NCI-H748 (cell line): ENCODE measurements at regions not wholly inside any gene's neighbourhood (a gene's known extent, or its start where the extent isn't known, plus 50 kb on each side); places are given as distances from the start of the nearest gene placed in this dataset.
"Not testable (repeated sequence)": the region's sequence is repeated elsewhere in the genome, so short reads cannot be mapped to it uniquely, and the experiment has no call there.

Experiments used
- DNase-seq: peaks from one replicate; lab custom pipeline; 2025; ENCODE audit not compliant: unreplicated experiment; lab: John Stamatoyannopoulos, UW

DNA sequence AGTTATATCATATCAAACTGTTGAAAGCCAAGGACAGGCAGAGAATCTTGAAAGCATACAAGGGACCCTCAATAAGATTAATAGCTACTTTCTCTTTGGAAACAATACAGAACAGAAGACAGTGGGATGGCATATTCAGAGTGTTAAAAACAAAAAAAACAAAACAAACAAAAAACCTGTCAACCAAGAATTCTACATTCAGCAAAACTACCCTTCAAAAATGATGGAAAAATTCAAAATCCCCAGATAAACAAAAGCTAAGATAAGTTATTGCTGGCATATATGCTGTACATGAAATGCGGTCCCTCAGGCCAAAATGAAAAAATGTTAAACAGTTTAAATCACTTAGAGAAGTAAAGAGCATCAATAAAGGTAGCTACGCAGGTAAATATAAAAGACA, 425.1 kb downstream of the ACTL7B start:
- DNase-seq, result no peak

DNA sequence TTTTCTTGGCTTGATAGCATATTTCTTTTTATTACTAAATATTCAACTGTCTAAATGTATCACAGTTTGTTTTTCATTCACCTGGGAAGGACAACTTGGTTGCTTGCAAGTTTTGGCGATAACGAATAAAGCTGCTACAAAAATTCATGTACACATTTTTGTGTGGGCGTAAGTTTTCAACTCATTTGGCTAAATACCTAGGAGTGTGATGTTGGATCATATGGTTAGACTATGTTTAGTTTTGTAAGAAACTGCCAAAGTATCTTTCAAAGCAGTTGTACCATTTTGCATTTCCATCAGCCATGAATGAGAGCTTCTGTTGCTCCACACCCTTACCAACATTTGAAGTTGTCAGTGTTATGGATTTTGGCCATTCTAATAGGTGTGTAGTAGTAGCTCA, 428.0 kb downstream of the ACTL7B start:
- no peak for DNase-seq

DNA sequence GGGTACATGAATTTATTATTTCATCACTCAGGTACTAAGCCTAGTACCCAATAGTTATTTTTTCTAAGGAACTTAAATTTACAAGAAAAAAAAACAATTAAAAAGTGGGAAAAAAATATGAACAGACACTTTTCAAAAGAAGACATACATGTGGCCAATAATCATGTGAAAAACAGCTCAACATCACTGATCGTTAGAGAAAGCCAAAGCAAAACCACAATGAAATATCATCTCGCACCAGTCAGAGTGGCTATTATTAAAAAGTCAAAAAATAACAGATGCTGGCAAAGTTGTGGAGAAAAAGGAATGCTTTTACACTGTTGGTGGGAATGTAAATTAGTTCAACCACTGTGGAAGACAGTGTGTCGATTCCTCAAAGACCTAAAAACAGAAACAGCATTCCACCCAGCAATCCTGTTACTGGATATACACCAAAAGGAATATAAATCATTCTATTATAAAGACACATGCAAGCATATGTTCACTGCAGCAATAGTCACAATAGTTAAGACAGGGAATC, 429.3 kb downstream of the ACTL7B start:
- DNase-seq, result not testable (repeated sequence)

DNA sequence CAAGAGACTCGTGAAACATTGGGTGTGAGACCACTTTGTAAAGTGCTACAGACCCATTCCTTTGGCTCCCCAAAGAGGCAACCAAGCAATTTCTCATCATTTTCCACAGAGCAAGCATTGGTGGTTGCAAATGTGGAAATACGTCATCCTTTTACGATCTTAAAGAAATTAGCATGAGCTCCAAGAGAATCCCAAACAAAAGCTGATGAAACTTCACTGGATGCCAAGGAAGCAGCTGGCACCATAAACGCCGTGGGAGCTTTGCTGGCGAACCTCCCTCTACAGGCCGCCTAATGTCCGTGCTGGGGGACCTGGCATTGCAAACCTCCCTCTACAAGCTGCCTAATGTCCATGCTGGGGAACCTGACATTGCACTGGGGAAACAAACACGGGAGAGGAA, 432.4 kb downstream of the ACTL7B start:
- DNase-seq, result no peak

- no peak for DNase-seq
Observed at GRCh38 chr9:108419379-108419778, 436.4 kb downstream of the ACTL7B start.

GRCh38 chr9:108417726-108418125, 438.1 kb downstream of the ACTL7B start:
- DNase-seq, result no peak

DNA sequence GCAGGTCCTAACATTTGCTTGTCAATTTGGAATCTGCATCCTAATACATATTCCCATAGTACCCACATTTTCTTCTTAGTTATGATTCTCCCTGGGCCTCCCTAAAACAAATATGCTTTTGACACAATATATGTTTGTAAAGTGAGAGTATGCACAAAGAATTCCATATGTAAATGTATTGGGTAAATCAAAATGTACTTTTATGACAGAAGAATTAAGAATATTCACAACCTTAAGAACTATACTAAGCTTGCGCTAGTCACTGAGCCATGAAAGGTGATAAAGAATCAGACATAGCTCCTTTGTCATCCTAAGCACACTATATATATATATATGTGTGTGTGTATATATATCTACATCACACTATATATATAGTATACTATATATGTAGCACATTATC, 438.5 kb downstream of the ACTL7B start:
- no peak for DNase-seq

DNA sequence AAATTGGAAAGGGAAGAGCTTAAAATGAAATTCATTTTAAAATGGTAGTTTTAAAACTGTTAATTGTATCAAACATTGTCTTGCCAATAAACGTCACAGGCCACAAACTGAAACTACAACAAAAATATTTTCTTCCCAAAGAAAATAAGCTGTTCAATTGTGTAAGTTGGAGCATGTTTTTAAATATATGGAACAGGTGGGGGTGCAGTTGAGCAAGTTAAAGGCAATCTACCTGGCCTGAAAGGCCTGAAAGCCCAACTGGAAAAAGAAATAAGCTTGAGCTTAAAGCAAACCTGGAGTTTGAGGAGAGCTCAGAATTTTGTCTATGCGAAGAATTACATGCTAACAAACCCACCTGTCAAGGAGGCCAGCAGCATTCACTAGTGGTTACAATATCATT, 439.5 kb downstream of the ACTL7B start:
- peak; percentile 31 for DNase-seq

DNA sequence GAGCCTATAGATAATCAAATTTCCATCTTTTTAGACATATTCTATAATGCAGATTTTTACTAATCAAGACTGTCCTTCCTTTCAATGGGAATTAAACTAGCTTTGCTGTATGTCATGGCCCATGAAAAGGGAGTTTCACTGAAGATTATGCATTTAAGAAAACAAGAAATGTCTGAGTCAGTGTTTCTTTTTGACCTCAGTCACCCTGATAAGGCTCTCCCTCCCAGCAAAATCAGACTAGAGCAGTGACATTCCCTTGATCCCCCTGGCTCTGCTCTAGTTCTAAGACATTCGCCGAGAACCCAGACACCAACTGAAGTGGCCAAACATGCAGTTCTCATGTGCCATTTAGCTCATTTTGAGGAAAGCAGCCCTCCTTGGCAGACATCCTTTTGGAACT, 442.0 kb downstream of the ACTL7B start:
- DNase-seq, result no peak

- peak; percentile 43 for DNase-seq
Observed at GRCh38 chr9:108412755-108413154, 443.0 kb downstream of the ACTL7B start.

DNA sequence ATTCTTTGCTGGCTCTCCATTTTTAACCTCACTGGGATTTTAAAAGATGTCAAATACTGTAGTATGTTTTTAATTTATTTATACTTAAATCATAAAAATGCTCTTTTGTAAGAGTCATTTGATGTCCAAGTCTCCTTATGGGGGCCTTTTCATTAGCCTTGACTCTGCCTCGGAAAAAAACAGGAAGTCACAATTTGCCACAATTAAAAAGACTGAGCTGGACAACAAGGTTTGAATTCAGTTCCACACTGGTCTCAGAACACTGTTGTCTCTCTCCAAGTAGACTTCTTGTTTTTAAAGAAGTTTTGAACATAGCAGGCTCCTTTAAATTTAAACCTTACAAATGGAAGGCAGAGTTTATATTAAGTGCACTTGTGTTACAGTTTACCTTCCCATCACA, 444.2 kb downstream of the ACTL7B start:
- DNase-seq, result no peak

DNA sequence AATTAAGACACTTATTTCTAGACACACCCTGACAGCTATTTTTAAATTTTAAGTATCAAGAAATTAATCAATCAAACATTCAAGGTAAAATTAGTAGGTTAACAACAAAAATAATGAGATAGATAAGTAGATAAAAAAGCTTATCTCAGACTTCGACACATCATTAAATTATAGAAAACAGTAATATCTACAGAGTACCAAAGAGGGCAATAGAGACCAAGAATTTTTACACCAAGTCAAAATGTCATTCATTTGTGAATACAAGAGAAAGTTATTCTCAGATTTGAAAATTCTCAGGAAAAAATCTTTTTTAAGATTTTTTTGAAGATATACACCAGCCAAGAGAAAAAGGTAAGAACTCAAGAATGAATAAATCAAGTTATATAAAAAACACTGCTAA, 445.6 kb downstream of the ACTL7B start:
- DNase-seq, result no peak

- DNase-seq, result no peak
Observed at GRCh38 chr9:108400297-108400696, 455.5 kb downstream of the ACTL7B start.

GRCh38 chr9:108399851-108400250, 455.9 kb downstream of the ACTL7B start:
- DNase-seq, result no peak

- DNase-seq, result no peak
Observed at GRCh38 chr9:108397286-108397685, 458.5 kb downstream of the ACTL7B start.

GRCh38 chr9:108396611-108397010, 459.2 kb downstream of the ACTL7B start:
- no peak for DNase-seq

DNA sequence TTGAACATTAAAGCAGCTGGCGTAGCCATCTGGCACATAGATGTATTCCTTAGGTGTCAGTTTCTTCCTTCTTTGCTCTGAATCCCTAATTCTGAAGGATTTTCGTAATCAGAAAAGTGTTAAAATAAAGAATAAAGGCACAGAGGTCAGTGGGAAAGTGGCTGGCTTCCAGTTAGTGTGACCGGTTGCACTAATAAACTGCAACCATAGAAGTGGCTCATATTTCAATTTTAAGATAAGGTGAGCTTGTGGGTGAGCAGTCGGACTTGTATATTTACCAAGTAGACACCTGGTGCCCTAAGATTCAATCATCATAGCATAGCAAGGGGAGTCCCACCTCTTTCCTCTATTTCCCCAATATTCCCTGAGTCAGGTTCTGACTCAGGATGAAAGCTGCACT, 459.6 kb downstream of the ACTL7B start:
- DNase-seq, result no peak

- DNase-seq, result no peak
Observed at GRCh38 chr9:108395421-108395820, 460.4 kb downstream of the ACTL7B start.

DNA sequence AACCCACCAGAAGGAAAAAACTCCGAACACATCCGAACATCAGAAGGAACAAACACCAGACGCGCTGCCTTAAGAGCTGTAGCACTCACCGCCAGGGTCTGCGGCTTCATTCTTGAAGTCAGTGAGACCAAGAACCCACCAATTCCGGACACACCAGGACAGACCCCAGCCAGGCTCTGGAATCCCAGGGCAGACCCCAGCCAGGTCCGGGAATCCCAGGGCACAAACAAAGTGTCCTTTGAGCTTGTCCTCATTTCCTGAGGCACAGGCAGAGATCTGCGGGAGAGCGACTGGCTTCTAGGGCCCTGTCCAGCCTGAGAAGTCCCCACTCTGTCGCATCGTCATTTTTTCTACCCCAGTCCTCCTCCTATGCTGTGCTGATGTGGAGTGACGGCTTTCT, 461.1 kb downstream of the ACTL7B start:
- no peak for DNase-seq

GRCh38 chr9:108393481-108394001, 462.2 kb downstream of the ACTL7B start:
- not testable (repeated sequence) for DNase-seq

- DNase-seq, result no peak
Observed at GRCh38 chr9:108392877-108393276, 462.9 kb downstream of the ACTL7B start.

DNA sequence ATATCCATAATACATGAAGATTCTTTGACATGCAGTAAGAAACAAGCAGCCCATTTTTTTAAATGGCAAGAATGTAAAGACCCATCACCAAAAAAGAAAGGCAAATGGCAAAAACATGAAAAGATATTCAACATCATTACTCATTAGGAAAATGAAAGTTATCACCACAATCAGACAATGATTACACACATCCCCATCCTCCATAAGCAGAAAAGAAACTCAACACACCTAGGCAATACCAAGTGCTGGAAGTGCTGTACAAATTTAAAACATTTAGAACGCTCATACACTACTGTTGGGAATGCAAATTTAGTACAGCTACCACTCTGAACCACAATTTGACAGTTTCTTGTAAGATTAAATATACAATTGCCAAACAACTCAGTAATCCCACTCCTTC, 466.7 kb downstream of the ACTL7B start:
- DNase-seq, result no peak

DNA sequence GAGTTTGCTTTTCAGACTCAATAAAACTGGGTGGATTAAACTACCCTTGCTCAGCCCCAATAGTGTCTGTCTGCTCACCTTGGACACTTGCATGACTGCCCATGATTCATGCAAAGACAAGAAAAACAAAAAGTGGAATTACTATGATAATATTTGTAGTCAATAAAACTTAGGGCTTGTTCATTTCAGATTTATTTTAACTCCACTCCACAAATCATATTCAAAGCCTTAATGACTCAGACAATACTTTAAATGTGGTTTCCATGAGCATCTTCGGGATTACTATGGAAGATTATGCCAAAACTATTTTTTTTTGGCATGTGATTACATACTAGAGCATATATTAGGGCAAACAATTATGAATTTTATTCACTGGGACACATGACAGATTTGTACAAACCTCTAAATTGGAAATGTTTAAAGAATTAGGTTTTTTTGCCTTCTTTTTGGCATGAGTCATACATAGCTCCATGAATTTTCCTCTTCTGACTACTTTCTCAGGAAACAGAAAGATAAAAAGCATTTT, 468.9 kb downstream of the ACTL7B start:
- DNase-seq, result no peak
